ENCODE measurements at regions not wholly inside any gene's neighbourhood (a gene's known extent, or its start where the extent isn't known, plus 50 kb on each side); places are given as distances from the start of the nearest gene placed in this dataset.

- TF ChIP-seq, protein P1, sequence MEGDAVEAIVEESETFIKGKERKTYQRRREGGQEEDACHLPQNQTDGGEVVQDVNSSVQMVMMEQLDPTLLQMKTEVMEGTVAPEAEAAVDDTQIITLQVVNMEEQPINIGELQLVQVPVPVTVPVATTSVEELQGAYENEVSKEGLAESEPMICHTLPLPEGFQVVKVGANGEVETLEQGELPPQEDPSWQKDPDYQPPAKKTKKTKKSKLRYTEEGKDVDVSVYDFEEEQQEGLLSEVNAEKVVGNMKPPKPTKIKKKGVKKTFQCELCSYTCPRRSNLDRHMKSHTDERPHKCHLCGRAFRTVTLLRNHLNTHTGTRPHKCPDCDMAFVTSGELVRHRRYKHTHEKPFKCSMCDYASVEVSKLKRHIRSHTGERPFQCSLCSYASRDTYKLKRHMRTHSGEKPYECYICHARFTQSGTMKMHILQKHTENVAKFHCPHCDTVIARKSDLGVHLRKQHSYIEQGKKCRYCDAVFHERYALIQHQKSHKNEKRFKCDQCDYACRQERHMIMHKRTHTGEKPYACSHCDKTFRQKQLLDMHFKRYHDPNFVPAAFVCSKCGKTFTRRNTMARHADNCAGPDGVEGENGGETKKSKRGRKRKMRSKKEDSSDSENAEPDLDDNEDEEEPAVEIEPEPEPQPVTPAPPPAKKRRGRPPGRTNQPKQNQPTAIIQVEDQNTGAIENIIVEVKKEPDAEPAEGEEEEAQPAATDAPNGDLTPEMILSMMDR (IDR thresholded peaks at IDR 0.05; ENCODE audit: poor library complexity, severe bottlenecking), result no peak
- no peak for TF ChIP-seq TAF1 (IDR thresholded peaks at IDR 0.05; ENCODE audit: low read depth)
- TF ChIP-seq, protein P2, sequence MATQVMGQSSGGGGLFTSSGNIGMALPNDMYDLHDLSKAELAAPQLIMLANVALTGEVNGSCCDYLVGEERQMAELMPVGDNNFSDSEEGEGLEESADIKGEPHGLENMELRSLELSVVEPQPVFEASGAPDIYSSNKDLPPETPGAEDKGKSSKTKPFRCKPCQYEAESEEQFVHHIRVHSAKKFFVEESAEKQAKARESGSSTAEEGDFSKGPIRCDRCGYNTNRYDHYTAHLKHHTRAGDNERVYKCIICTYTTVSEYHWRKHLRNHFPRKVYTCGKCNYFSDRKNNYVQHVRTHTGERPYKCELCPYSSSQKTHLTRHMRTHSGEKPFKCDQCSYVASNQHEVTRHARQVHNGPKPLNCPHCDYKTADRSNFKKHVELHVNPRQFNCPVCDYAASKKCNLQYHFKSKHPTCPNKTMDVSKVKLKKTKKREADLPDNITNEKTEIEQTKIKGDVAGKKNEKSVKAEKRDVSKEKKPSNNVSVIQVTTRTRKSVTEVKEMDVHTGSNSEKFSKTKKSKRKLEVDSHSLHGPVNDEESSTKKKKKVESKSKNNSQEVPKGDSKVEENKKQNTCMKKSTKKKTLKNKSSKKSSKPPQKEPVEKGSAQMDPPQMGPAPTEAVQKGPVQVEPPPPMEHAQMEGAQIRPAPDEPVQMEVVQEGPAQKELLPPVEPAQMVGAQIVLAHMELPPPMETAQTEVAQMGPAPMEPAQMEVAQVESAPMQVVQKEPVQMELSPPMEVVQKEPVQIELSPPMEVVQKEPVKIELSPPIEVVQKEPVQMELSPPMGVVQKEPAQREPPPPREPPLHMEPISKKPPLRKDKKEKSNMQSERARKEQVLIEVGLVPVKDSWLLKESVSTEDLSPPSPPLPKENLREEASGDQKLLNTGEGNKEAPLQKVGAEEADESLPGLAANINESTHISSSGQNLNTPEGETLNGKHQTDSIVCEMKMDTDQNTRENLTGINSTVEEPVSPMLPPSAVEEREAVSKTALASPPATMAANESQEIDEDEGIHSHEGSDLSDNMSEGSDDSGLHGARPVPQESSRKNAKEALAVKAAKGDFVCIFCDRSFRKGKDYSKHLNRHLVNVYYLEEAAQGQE (IDR thresholded peaks at IDR 0.05; ENCODE audit: borderline replicate concordance), result no peak
- TF ChIP-seq EZH2 (IDR thresholded peaks at IDR 0.05; ENCODE audit: borderline replicate concordance, insufficient read depth, low read length, poor library complexity, severe bottlenecking), result no peak
Measured at GRCh38 chr18:10147752-10148151, 233.9 kb downstream of the VAPA start.
